Fibroblast of the conjunctiva (primary cell): ENCODE measurements at regions not wholly inside any gene's neighbourhood (a gene's known extent, or its start where the extent isn't known, plus 50 kb on each side); places are given as distances from the start of the nearest gene placed in this dataset.

Experiments used
- DNase-seq: peaks from one replicate; pipeline ENCODE4 v3.0.0-alpha.2; 2010; ENCODE audit warnings: low read depth

- DNase-seq: no peak
These were observed 52.6 kb upstream of the DCTD start for GRCh38 chr4:182969651-182970279.

DNA sequence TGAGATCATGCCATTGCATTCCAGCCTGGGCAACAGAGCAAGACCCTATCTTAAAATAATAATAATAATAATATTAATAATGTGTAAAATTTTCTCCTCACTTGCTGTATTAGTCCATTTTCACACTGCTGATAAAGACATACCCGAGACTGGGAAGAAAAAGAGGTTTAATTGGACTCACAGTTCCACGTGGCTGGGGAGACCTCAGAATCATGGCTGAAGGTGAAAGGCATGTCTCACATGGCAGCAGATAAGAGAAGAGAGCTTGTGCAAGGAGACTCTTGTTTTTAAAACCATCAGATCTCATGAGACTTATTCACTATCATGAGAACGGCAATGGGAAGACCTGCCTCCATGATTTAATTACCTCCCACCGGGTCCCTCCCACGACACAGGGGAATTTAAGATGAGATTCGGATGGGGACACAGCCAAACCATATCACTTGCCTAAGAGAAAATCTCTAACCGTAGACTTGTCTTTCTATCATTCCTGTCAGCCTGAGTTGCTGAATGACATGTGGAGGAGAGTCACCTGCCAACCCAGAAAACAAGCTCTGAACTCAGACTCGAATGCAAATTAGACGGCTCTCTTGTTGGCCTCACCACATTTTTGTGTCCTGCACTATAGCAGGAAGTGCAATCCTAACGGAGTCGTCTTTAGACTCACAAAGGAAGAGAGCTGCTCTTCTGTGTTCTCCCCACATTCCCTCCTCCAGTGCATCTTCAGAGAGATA is 51.9 kb upstream of the DCTD start:
- DNase-seq: no peak

DNA sequence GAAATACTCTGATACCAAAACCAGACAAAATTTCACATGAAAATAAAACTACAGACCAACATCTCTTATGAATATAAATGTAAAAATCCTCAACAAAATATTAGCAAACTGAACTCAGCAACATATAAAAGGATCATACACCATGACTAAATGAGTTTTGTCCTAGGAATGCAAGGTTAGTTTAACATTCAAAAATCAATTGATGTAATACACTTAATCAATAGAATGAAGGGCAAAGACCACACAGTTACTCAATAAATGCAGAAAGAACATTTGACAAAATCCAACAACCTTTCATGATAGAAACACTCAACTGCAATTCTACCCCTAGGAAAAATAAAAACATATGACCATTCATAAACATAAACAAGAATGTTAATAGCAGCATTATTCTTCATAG is 50.2 kb upstream of the DCTD start:
- no peak for DNase-seq
